ENCODE measurements at regions not wholly inside any gene's neighbourhood (a gene's known extent, or its start where the extent isn't known, plus 50 kb on each side); places are given as distances from the start of the nearest gene placed in this dataset.

DNA sequence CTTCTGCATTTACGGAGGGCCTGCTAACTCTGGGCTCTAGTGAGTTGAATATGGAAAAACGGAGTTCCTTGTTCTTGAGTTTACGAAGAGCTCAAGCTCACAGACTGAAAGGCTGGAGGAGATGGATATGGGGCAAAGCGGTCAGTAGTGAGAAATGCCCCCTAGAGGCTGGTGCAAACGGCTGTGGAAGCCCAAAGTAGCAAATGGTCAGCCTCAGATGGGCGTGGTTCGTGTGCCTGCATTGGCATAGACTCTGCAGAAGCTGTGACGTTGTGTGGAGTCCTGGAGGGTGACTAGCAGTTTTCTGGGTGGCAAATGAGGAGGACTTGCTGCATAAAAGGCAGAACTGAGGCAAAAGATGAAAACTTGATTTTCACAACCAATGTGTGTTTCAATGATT, 93.6 kb upstream of the TWIST2 start:
- TF ChIP-seq CTCF (IDR thresholded peaks at IDR 0.05), result no peak
- no peak for TF ChIP-seq EZH2 (IDR thresholded peaks at IDR 0.05; ENCODE audit: borderline replicate concordance, insufficient read depth, low read depth, low read length, poor library complexity, severe bottlenecking)

All from B cell (primary cell).